Spinal cord (tissue), 9 donors: ENCODE measurements at regions not wholly inside any gene's neighbourhood (a gene's known extent, or its start where the extent isn't known, plus 50 kb on each side); places are given as distances from the start of the nearest gene placed in this dataset.
A peak's percentile ranks its signal among the peaks of the same experiment; 100 is the strongest.

Experiments used
- DNase-seq, 6 donors: peaks; one replicate each; pipeline versions ENCODE4 v3.0.0 to v3.0.0-alpha.2; 2013 to 2015; ENCODE audit warnings: low spot score in 6 of 6, low read depth in 4 of 6
- H3K27ac ChIP-seq: one replicate; pipeline ENCODE4 v1.5.1; 2013; ENCODE audit warnings: low read depth, low read length, control low read depth
- H3K27me3 ChIP-seq: one replicate; pipeline ENCODE4 v1.6.1; 2013; ENCODE audit warnings: low read length; ENCODE audit not compliant: control insufficient read depth, insufficient read depth
- H3K36me3 ChIP-seq: one replicate; pipeline ENCODE4 v1.6.1; 2013; ENCODE audit warnings: low read length; ENCODE audit not compliant: control insufficient read depth, insufficient read depth
- H3K4me1 ChIP-seq: one replicate; pipeline ENCODE4 v1.6.1; 2013; ENCODE audit warnings: low read length; ENCODE audit not compliant: control insufficient read depth, insufficient read depth
- H3K4me3 ChIP-seq: one replicate; pipeline ENCODE4 v1.5.1; 2013; ENCODE audit warnings: low read depth, low read length, control low read depth
- H3K9me3 ChIP-seq: one replicate; pipeline ENCODE4 v1.6.1; 2013; ENCODE audit warnings: low read length; ENCODE audit not compliant: control insufficient read depth, insufficient read depth
- WGBS: methylation state at CpG from one replicate; pipeline ENCODE4 v1.1.5; 2013; ENCODE audit warnings: missing lambda C conversion rate; ENCODE audit not compliant: insufficient coverage; 5-methylcytosine and 5-hydroxymethylcytosine counted together
- donor health status: healthy.

DNA sequence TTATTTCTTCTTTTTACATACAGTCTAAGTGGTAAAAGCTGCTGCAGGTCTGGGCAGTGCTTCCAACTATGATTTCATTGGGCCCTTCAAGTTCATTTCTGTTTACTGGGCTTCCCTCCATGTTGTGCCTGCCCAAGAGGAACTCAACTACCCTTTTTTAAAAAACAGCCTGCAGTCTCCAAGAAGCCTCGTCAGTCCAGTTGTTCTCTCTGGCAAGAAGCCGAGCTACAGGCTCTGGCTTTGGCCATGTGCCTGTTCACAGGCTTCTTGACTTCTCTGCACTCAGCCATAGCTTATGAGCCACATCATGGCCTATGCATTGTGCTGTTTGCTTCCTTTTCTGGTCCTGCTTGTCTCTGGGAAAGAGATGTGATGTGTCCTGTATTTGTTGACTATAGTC lies 119.7 kb upstream of the PJA2 start:
- no peaks in the 10 kb centered on the region for H3K36me3 ChIP-seq
- no peaks in the 10 kb centered on the region for H3K9me3 ChIP-seq
- DNase-seq = peak in 4 of 6 donors; percentile 4 to 59 (median 15)
- no peaks in the 10 kb centered on the region for H3K27me3 ChIP-seq
- no peak overlapping the region for H3K27ac ChIP-seq
- H3K4me3 ChIP-seq = no peak overlapping the region
- no peaks in the 10 kb centered on the region for H3K4me1 ChIP-seq
- WGBS = 69% methylated on average over 2 of the region's 2 CpGs

DNA sequence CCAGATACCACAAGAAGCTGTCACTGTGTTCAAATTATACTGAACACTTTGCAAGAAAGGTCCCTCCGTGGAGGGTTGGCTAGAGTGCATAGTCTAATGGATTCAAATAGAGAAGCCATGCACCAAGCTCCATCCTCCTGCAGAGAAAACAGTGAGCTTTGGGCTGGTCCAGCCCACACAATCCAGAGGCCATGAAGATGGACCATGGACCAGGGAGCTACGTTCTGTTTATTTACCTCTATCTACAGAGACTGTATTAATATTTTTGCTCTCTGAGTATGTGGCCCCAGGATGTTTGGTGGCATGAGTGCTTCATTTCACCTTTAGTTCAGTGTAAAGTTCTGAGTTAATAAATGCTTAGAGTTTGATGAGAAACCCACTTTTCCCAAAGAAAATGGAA lies 114.8 kb upstream of the PJA2 start:
- Histone ChIP-seq H3K27ac (no peak overlapping the region), H3K9me3 (no peaks in the 10 kb centered on the region), H3K36me3 (no peaks in the 10 kb centered on the region), H3K27me3 (no peaks in the 10 kb centered on the region), H3K4me1 (no peaks in the 10 kb centered on the region), H3K4me3 (no peak overlapping the region)
- 75% methylated on average over 1 of the region's 2 CpGs for WGBS
- DNase-seq = no peak

DNA sequence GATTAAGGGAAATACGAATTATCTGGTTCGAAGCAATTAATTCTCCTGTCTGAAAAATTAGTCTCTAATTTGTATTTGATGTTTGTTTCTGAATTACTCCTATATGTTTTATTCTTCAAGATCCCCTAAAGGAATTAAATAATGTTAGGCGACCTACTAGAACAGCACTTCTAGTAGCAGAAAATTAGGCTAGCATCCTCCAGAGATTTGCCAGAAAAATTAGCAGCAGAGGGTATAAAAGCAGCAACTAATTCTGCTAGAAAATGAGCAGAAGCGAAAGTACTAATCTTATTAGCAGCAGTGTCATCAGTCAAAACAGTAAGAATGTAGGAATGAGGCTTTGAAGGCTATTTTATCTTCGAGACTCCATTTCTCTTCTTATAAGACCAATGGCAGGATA lies 114.3 kb upstream of the PJA2 start:
- Histone ChIP-seq H3K4me1 (no peaks in the 10 kb centered on the region), H3K9me3 (no peaks in the 10 kb centered on the region), H3K4me3 (no peak overlapping the region), H3K36me3 (no peaks in the 10 kb centered on the region), H3K27me3 (no peaks in the 10 kb centered on the region), H3K27ac (no peak overlapping the region)
- DNase-seq = peak in 1 of 6 donors; percentile 48
- 100% methylated on average over 1 of the region's 5 CpGs for WGBS

DNA sequence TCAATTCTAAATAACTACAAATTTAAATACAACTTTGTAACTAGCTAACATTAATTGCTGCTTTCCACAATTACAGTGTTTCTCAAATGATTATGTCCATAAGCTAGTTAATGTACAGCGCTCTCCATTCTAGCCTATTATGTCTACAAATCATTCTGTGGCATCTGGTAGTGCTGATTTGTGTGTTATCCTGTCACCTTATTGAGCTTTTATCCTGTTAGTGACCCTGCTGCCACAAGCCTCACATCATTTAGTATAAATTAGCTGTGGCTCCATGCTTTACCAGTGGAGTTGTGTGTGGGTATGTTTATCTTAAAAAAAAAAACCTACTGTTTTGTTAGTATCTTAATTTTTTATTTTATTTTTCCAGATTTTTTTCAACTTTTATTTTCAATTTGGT lies 112.6 kb upstream of the PJA2 start:
- Histone ChIP-seq H3K4me3 (no peak overlapping the region), H3K9me3 (no peaks in the 10 kb centered on the region), H3K27ac (no peak overlapping the region), H3K36me3 (no peaks in the 10 kb centered on the region), H3K4me1 (no peaks in the 10 kb centered on the region), H3K27me3 (no peaks in the 10 kb centered on the region)
- no peak for DNase-seq
- WGBS = no CpG with 5 or more reads among the region's 1 CpG

DNA sequence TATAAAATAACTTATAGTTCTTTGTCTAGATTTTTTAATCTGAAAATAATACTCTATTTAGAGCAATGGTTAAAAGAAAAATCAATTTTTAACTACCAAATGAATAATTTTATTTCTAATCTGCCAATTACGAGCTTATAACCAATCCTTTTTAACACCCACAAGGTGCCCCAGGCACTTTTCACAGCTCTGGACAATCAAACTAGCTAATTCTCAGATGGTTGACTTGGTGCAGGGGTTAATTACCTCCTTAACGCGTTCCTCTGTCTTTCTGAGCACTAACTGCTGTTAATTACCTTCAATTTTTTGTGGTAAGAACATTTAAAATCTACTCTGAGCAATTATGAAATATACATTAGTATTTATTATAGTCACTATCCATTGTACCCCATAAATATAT lies 109.6 kb upstream of the PJA2 start:
- Histone ChIP-seq H3K36me3 (no peaks in the 10 kb centered on the region), H3K4me3 (no peak overlapping the region), H3K27me3 (no peaks in the 10 kb centered on the region), H3K27ac (no peak overlapping the region), H3K9me3 (no peaks in the 10 kb centered on the region), H3K4me1 (no peaks in the 10 kb centered on the region)
- peak in 1 of 6 donors; percentile 7 for DNase-seq
- WGBS = no CpG with 5 or more reads among the region's 3 CpGs

DNA sequence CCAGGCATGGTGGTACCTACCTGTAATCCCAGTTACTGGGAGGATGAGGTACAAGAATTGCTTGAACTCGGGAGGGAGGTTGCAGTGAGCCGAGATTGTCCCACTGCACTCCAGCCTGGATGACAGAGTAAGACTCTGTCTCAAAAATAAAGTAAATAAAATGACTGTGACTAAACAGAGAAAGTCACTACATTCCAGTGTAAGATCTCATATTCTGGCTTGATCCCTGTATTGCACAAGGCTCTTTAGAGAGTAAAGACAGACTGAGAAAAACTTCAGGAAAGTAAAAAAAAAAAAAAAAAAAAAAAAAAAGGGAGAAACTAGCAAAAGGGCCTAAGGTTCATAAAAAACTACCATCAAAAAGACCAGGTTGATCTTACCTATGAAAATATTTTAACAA lies 106.6 kb upstream of the PJA2 start:
- Histone ChIP-seq H3K9me3 (no peaks in the 10 kb centered on the region), H3K4me3 (no peak overlapping the region), H3K36me3 (no peaks in the 10 kb centered on the region), H3K4me1 (no peaks in the 10 kb centered on the region), H3K27ac (no peak overlapping the region), H3K27me3 (no peaks in the 10 kb centered on the region)
- DNase-seq = no peak
- no CpG with 5 or more reads among the region's 2 CpGs for WGBS

DNA sequence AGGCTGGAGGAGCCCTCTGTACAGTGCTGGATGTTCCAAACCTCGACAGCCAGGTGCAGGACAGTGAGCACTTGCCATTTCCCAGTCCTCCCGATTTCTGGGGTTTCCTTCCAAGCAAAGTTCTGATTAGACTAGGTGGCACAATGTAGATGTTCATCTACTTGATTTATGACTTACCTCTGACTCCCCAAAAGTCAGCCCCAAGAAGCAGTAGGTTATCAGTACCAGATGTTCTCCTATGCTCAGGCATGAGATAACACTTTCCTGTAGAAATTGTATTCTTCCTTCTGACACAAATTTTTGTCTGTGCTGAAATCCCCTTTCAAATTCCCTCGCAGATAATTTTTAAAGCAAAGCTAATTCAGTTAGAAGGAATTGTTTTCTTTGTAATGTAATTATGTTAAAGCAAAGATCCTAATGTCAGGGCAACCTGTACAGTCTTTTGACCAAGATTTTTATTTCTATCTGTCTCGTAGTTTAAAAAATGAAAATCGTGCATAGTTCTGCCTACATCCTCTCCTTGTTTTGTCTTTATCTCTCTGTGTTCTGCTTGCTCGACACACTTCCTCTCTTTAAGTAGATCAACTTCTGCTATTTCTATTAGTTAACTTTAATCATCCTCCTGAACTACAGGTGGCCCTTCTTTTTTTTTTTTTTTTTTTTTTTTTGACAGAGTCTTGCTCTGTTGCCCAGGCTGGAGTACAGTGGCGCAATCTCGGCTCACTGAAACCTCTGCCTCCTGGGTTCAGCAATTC lies 102.4 kb upstream of the PJA2 start:
- no peak for DNase-seq
- Histone ChIP-seq H3K4me1 (no peaks in the 10 kb centered on the region), H3K4me3 (no peak overlapping the region), H3K36me3 (no peaks in the 10 kb centered on the region), H3K9me3 (no peaks in the 10 kb centered on the region), H3K27me3 (no peaks in the 10 kb centered on the region), H3K27ac (no peak overlapping the region)
- WGBS = 76% methylated on average over 6 of the region's 8 CpGs

DNA sequence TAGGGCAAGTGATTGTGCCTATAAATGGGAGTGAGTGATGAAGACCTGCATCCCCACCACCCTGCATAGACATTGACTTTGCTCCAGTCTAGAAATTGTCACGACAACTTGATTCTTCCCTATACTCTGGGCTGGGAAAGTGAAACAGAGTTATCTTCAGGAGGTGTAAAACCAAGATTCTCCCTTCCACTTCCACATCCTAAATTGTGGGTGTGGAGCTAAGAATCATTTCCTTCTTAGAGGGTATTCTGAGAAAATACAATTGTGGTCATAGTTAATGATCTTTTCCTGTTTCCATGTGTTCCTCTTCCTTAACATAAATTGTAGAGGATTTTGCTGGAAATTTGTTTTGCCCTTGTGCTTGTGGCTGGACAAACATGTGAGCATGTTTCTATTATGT lies 96.8 kb upstream of the PJA2 start:
- Histone ChIP-seq H3K36me3 (no peaks in the 10 kb centered on the region), H3K27me3 (no peaks in the 10 kb centered on the region), H3K27ac (no peak overlapping the region), H3K4me1 (no peaks in the 10 kb centered on the region), H3K9me3 (no peaks in the 10 kb centered on the region), H3K4me3 (no peak overlapping the region)
- DNase-seq = no peak
- WGBS = no CpG with 5 or more reads among the region's 1 CpG

DNA sequence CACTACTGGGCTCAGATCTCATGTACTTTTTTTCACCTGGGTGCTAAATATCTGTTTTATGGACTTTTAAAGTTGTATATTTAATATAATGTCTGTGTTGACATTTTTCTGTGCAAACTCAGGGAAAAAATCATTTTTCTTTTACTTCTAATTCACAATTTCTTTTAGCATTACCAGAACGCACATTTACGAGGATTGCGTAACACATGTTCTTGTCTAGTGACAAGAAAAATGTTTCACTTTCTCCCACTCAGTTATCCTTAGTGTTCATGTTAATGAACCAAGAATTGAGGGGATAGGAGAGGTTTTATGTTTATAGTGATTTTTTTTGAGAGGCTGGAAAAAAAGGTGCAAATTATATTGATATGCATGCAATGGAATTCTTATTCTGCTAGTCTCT lies 86.3 kb upstream of the PJA2 start:
- H3K9me3 ChIP-seq = no peaks in the 10 kb centered on the region
- DNase-seq = no peak
- H3K36me3 ChIP-seq = no peaks in the 10 kb centered on the region
- H3K4me1 ChIP-seq = no peaks in the 10 kb centered on the region
- no CpG with 5 or more reads among the region's 3 CpGs for WGBS
- no peak overlapping the region for H3K4me3 ChIP-seq
- no peak overlapping the region for H3K27ac ChIP-seq
- H3K27me3 ChIP-seq = no peaks in the 10 kb centered on the region

DNA sequence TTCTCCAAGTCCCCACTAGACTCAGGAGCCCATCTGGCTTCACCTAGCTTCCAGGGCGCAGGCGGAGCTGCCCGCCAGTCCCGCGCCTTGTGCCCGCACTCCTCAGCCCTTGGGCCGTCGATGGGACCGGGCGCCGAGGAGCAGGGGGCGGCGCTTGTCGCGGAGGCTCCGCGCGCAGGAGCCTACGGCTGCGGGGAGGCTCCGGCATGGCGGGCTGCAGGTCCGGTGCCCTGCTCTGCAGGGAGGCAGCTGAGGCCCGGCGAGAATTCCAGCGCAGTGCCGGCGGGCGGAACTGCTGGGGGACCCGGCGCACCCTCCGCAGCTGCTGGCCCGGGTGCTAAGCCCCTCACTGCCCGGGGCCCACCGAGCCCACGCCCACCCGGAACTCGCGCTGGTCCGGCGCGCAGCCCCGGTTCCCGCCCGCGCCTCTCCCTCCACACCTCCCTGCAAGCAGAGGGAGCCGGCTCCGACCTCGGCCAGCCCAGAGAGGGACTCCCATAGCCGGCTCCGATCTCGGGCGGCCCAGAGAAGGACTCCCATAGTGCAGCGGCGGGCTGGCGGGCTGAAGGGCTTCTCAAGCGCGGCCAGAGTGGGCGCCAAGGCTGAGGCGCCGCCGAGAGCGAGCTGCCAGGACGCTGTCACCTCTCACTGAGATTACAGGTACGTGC lies 78.1 kb upstream of the PJA2 start:
- H3K4me3 ChIP-seq = no peak overlapping the region
- H3K27ac ChIP-seq = no peak overlapping the region
- peaks cover 3% of the 10 kb centered on the region for H3K4me1 ChIP-seq
- no peak for DNase-seq
- 96% methylated on average over 50 of the region's 65 CpGs for whole genome bisulfite sequencing
- no peaks in the 10 kb centered on the region for H3K9me3 ChIP-seq
- no peaks in the 10 kb centered on the region for H3K27me3 ChIP-seq
- H3K36me3 ChIP-seq = no peaks in the 10 kb centered on the region
